NCI-H128 (cell line): ENCODE measurements at regions not wholly inside any gene's neighbourhood (a gene's known extent, or its start where the extent isn't known, plus 50 kb on each side); places are given as distances from the start of the nearest gene placed in this dataset.
"Not testable (repeated sequence)": the region's sequence is repeated elsewhere in the genome, so short reads cannot be mapped to it uniquely, and the experiment has no call there.

ENCODE experiments used
- DNase-seq: peaks from one replicate; lab custom pipeline; 2025; ENCODE audit not compliant: unreplicated experiment; lab: John Stamatoyannopoulos, UW

- no peak for DNase-seq
Measured at GRCh38 chr4:33780952-33781791, 2463.1 kb downstream of the ARAP2 start.

GRCh38 chr4:33785843-33786242, 2458.5 kb downstream of the ARAP2 start:
- no peak for DNase-seq

- no peak for DNase-seq
Measured at GRCh38 chr4:33802578-33802977, 2441.7 kb downstream of the ARAP2 start.

- DNase-seq: no peak
Measured at GRCh38 chr4:33825685-33826084, 2418.6 kb downstream of the ARAP2 start.

- DNase-seq: not testable (repeated sequence)
Measured at GRCh38 chr4:33829356-33829755, 2415.0 kb downstream of the ARAP2 start.

- DNase-seq: no peak
Measured at GRCh38 chr4:33831442-33832066, 2412.8 kb downstream of the ARAP2 start.

- not testable (repeated sequence) for DNase-seq
Measured at GRCh38 chr4:33835764-33836163, 2408.6 kb downstream of the ARAP2 start.

- DNase-seq: no peak
Measured at GRCh38 chr4:33837043-33837838, 2407.1 kb downstream of the ARAP2 start.

- no peak for DNase-seq
Measured at GRCh38 chr4:33841120-33841519, 2403.2 kb downstream of the ARAP2 start.

GRCh38 chr4:33850371-33850902, 2393.9 kb downstream of the ARAP2 start:
- DNase-seq: no peak

GRCh38 chr4:33853670-33854069, 2390.6 kb downstream of the ARAP2 start:
- DNase-seq: not testable (repeated sequence)

GRCh38 chr4:33864290-33864859, 2379.9 kb downstream of the ARAP2 start:
- no peak for DNase-seq

GRCh38 chr4:33873791-33874190, 2370.5 kb downstream of the ARAP2 start:
- DNase-seq: no peak

GRCh38 chr4:33878710-33879109, 2365.6 kb downstream of the ARAP2 start:
- no peak for DNase-seq

- no peak for DNase-seq
Measured at GRCh38 chr4:33881176-33881575, 2363.1 kb downstream of the ARAP2 start.

GRCh38 chr4:33882246-33882990, 2361.9 kb downstream of the ARAP2 start:
- DNase-seq: no peak

GRCh38 chr4:33883111-33883510, 2361.2 kb downstream of the ARAP2 start:
- no peak for DNase-seq

- DNase-seq: no peak
Measured at GRCh38 chr4:33886356-33886755, 2358.0 kb downstream of the ARAP2 start.

- DNase-seq: no peak
Measured at GRCh38 chr4:33890841-33891240, 2353.5 kb downstream of the ARAP2 start.

- no peak for DNase-seq
Measured at GRCh38 chr4:33911959-33912358, 2332.4 kb downstream of the ARAP2 start.
